A673 (cell line): ENCODE measurements at regions not wholly inside any gene's neighbourhood (a gene's known extent, or its start where the extent isn't known, plus 50 kb on each side); places are given as distances from the start of the nearest gene placed in this dataset.

ENCODE experiments used
- BruUV-seq: library from RNA; stranded (reverse); fragments of 400-500 nt; replicated peaks from 2 replicates; lab custom pipeline; 2021; lab: Mats Ljungman, UMichigan
- CTCF ChIA-PET: fragments of 300-600 bp; sonication (Branson Sonifier 250); formaldehyde crosslinking; loops from one replicate; lab custom pipeline; 2022; ENCODE audit warnings: antibody characterized with exemption; lab: Charles Lee
- POLR2A ChIA-PET: fragments of 300-600 bp; sonication (Branson Sonifier 250); formaldehyde crosslinking; loops from one replicate; lab custom pipeline; 2022; ENCODE audit warnings: antibody characterized with exemption; ENCODE audit not compliant: low non-redundant PET; lab: Charles Lee
- DNase-seq: peaks from one replicate; pipeline ENCODE4 v3.0.0-alpha.2; 2015; ENCODE audit warnings: low spot score
- H3K27ac ChIP-seq: fragments of 200-600 bp; sonication (generic); 2 replicates; pipeline ENCODE4 v1.5.1; 2016; ENCODE audit warnings: mixed run types, low read depth, mild to moderate bottlenecking, mixed read lengths, antibody characterized with exemption, low read length; ENCODE audit not compliant: poor library complexity, severe bottlenecking
- H3K27me3 ChIP-seq: fragments of 200-600 bp; sonication (generic); replicated peaks from 2 replicates; pipeline ENCODE4 v1.6.1; 2017; ENCODE audit warnings: mixed run types, low read depth, mild to moderate bottlenecking, mixed read lengths, antibody characterized with exemption, low read length; ENCODE audit not compliant: insufficient read depth, poor library complexity
- H3K36me3 ChIP-seq: fragments of 200-600 bp; sonication (generic); 2 replicates; pipeline ENCODE4 v1.6.1; 2016; ENCODE audit warnings: mixed run types, mild to moderate bottlenecking, mixed read lengths, antibody characterized with exemption, low read length; ENCODE audit not compliant: insufficient read depth, poor library complexity, severe bottlenecking
- H3K4me1 ChIP-seq: fragments of 200-600 bp; sonication (generic); 2 replicates; pipeline ENCODE4 v1.6.1; 2017; ENCODE audit warnings: mixed run types, mild to moderate bottlenecking, mixed read lengths, antibody characterized with exemption, low read length; ENCODE audit not compliant: insufficient read depth, poor library complexity, severe bottlenecking
- H3K4me3 ChIP-seq: fragments of 200-600 bp; sonication (generic); 2 replicates; pipeline ENCODE4 v1.5.1; 2016; ENCODE audit warnings: low read depth, mixed run types, mild to moderate bottlenecking, mixed read lengths, low read length; ENCODE audit not compliant: poor library complexity, severe bottlenecking
- H3K9me3 ChIP-seq: fragments of 200-600 bp; sonication (generic); 2 replicates; pipeline ENCODE4 v1.6.1; 2016; ENCODE audit warnings: mixed run types, low read depth, mild to moderate bottlenecking, mixed read lengths, antibody characterized with exemption, low read length; ENCODE audit not compliant: poor library complexity, severe bottlenecking
- CTCF ChIP-seq: fragments of 300-800, 200-600 bp; sonication (generic); conservative IDR thresholded peaks from 2 replicates; pipeline ENCODE4 v1.5.1; 2017; ENCODE audit warnings: low read depth, mild to moderate bottlenecking, antibody characterized with exemption, low read length, moderate library complexity, mixed read lengths
- EZH2 ChIP-seq: fragments of 200-600 bp; sonication (generic); IDR thresholded peaks from 2 replicates; pipeline ENCODE4 v1.6.1; 2017; ENCODE audit warnings: borderline replicate concordance, low read depth, mild to moderate bottlenecking, mixed read lengths, antibody characterized with exemption, low read length; ENCODE audit not compliant: poor library complexity, severe bottlenecking
- intact Hi-C: fragments of 100-400 bp; cut with micrococcal nuclease; formaldehyde crosslinking; loops from one replicate; pipeline ENCODE4 v1.10.0; 2022; ENCODE audit not compliant: unreplicated experiment

DNA sequence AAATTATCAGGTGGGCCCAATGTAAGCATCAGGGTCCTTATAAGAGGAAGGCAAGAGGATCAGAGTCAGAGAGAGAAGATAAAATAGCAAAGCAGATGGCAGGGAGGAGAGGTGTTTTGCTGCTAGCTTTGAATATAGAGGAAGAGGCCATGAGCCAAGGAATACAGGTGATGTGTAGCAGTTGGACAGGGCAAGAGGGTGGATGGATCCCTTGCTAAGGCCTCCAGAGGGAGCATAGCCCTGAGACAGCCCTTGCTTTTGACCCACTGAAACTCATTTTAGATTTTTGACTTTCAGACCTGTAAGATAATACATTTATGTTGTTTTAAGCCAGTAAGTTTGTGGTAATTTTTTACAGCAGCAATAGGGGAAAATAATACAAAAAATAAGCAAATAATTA is 116.6 kb upstream of the PARD3B start:
- no peaks in the 10 kb centered on the region for H3K4me1 ChIP-seq
- H3K4me3 ChIP-seq: no peak overlapping the region
- no peaks in the 10 kb centered on the region for H3K27me3 ChIP-seq
- no peak overlapping the region for H3K27ac ChIP-seq
- no peaks in the 10 kb centered on the region for H3K36me3 ChIP-seq
- ChIA-PET POLR2A (no interaction called here), CTCF (no interaction called here)
- H3K9me3 ChIP-seq: peaks cover 7% of the 10 kb centered on the region
- BruUV-seq: no TSS peak
- TF ChIP-seq CTCF (no peak), EZH2 (no peak)
- DNase-seq: no peak
- intact Hi-C loops: no loop called here

- H3K27me3 ChIP-seq: no peaks in the 10 kb centered on the region
- CTCF ChIA-PET: interaction anchor here (0.6 kb wide), 1 partner anchor 488 kb away, joined by 9 read pairs; no protein-coding TSS in a partner anchor
- H3K27ac ChIP-seq: no peak overlapping the region
- BruUV-seq: no TSS peak
- no peak overlapping the region for H3K4me3 ChIP-seq
- H3K9me3 ChIP-seq: peaks cover 7% of the 10 kb centered on the region
- TF ChIP-seq CTCF (no peak), EZH2 (no peak)
- no peaks in the 10 kb centered on the region for H3K36me3 ChIP-seq
- intact Hi-C loops: no loop called here
- POLR2A ChIA-PET: no interaction called here
- no peaks in the 10 kb centered on the region for H3K4me1 ChIP-seq
- no peak for DNase-seq
Observed at GRCh38 chr2:204431529-204431928, 113.7 kb upstream of the PARD3B start.

- ChIA-PET POLR2A (no interaction called here), CTCF (no interaction called here)
- TF ChIP-seq CTCF (no peak), EZH2 (no peak)
- H3K27me3 ChIP-seq: no peaks in the 10 kb centered on the region
- H3K27ac ChIP-seq: no peak overlapping the region
- no peak overlapping the region for H3K4me3 ChIP-seq
- intact Hi-C loops: no loop called here
- H3K9me3 ChIP-seq: peaks cover 7% of the 10 kb centered on the region
- H3K4me1 ChIP-seq: no peaks in the 10 kb centered on the region
- no peak for DNase-seq
- BruUV-seq: no TSS peak
- no peaks in the 10 kb centered on the region for H3K36me3 ChIP-seq
Observed at GRCh38 chr2:204432196-204432595, 113.1 kb upstream of the PARD3B start.
